SU-DHL-6 (cell line): ENCODE measurements at regions not wholly inside any gene's neighbourhood (a gene's known extent, or its start where the extent isn't known, plus 50 kb on each side); places are given as distances from the start of the nearest gene placed in this dataset.

Experiments
- CTCF ChIP-seq: fragments of 200-600 bp; sonication (generic); IDR thresholded peaks from one replicate; pipeline ENCODE4 v1.5.1; 2017; ENCODE audit warnings: antibody characterized with exemption, mild to moderate bottlenecking, low read length, moderate library complexity; ENCODE audit not compliant: insufficient read depth, poor library complexity, severe bottlenecking
- EZH2phosphoT487 ChIP-seq: fragments of 200-600 bp; sonication (generic), shearing (Covaris generic); conservative IDR thresholded peaks from 2 replicates; pipeline ENCODE4 v1.6.1; 2018; ENCODE audit warnings: mild to moderate bottlenecking, antibody characterized with exemption, low read length, moderate library complexity, mixed read lengths

DNA sequence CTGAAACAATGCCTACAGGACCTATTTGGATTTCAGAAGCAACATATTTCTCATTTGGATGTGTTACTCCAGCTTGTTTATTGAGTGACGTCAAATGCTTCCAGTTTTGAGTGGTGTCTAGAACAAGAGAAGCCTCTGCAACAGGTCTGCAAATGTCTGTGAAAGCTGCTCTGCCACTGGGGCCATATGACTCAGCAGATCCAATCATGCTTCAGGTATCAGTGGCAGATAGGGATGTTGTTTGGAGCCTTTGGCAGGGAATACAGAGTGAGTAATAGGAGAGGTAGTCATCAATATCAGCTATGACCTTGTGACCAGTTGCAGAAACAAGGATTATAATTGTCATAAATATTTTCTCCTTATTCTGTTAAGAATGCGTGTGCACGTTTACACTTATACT lies 141.1 kb upstream of the ZXDA start:
- TF ChIP-seq CTCF (no peak), EZH2phosphoT487 (no peak)
